DOHH2 (cell line): ENCODE measurements at regions not wholly inside any gene's neighbourhood (a gene's known extent, or its start where the extent isn't known, plus 50 kb on each side); places are given as distances from the start of the nearest gene placed in this dataset.

Experiments
- H3F3A ChIP-seq: fragments of 200-600 bp; sonication (generic), shearing (Covaris generic); 2 replicates; pipeline ENCODE4 v1.6.0; 2016; ENCODE audit warnings: antibody characterized with exemption, mild to moderate bottlenecking; ENCODE audit not compliant: control insufficient read depth, insufficient read depth
- H3K27ac ChIP-seq: fragments of 200-600 bp; sonication (generic); 2 replicates; pipeline ENCODE4 v1.5.1; 2014; ENCODE audit warnings: low read depth, mild to moderate bottlenecking, low read length, moderate library complexity
- H3K27me3 ChIP-seq: fragments of 200-600 bp; sonication (generic); 2 replicates; pipeline ENCODE4 v1.6.1; 2014; ENCODE audit warnings: mild to moderate bottlenecking, low read length, mixed read lengths; ENCODE audit not compliant: control insufficient read depth
- H3K36me3 ChIP-seq: fragments of 200-600 bp; sonication (generic); 2 replicates; pipeline ENCODE4 v1.6.1; 2014; ENCODE audit warnings: mild to moderate bottlenecking, low read length, moderate library complexity, mixed read lengths; ENCODE audit not compliant: control insufficient read depth
- H3K4me1 ChIP-seq: fragments of 200-600 bp; sonication (generic); 2 replicates; pipeline ENCODE4 v1.6.1; 2014; ENCODE audit warnings: mild to moderate bottlenecking, low read length, mixed read lengths; ENCODE audit not compliant: control insufficient read depth
- H3K4me2 ChIP-seq: fragments of 200-600 bp; sonication (generic); 2 replicates; pipeline ENCODE4 v1.6.0; 2014; ENCODE audit warnings: mild to moderate bottlenecking, low read length, moderate library complexity
- H3K4me3 ChIP-seq: fragments of 200-600 bp; sonication (generic); 2 replicates; pipeline ENCODE4 v1.5.1; 2014; ENCODE audit warnings: mild to moderate bottlenecking, low read length, mixed read lengths
- H3K79me2 ChIP-seq: fragments of 200-600 bp; sonication (generic); 2 replicates; pipeline ENCODE4 v1.6.1; 2014; ENCODE audit warnings: mild to moderate bottlenecking, low read length, mixed read lengths; ENCODE audit not compliant: control insufficient read depth
- H3K9me2 ChIP-seq: fragments of 200-600 bp; sonication (generic); replicated peaks from 2 replicates; pipeline ENCODE4 v1.6.1; 2014; ENCODE audit warnings: mild to moderate bottlenecking, low read length, mixed read lengths; ENCODE audit not compliant: control insufficient read depth
- H3K9me3 ChIP-seq: fragments of 200-600 bp; sonication (generic); 2 replicates; pipeline ENCODE4 v1.6.1; 2014; ENCODE audit warnings: antibody characterized with exemption, low read length, mixed read lengths; ENCODE audit not compliant: control insufficient read depth, insufficient read depth
- H4K20me1 ChIP-seq: fragments of 200-600 bp; sonication (generic); 2 replicates; pipeline ENCODE4 v1.6.0; 2014; ENCODE audit warnings: low read depth, mild to moderate bottlenecking, antibody characterized with exemption, low read length, moderate library complexity; ENCODE audit not compliant: control insufficient read depth, insufficient read depth
- CTCF ChIP-seq: fragments of 200-600 bp; sonication (generic); IDR thresholded peaks from one replicate; pipeline ENCODE4 v1.5.1; 2014; ENCODE audit warnings: antibody characterized with exemption, mild to moderate bottlenecking, low read depth, low read length; ENCODE audit not compliant: poor library complexity, severe bottlenecking
- EZH2phosphoT487 ChIP-seq: fragments of 200-600 bp; sonication (generic); IDR thresholded peaks from 2 replicates; pipeline ENCODE4 v1.6.1; 2017; ENCODE audit warnings: borderline replicate concordance, mild to moderate bottlenecking, antibody characterized with exemption, low read length, moderate library complexity, mixed read lengths

- H3K27ac ChIP-seq, result no peak overlapping the region
- H3K9me3 ChIP-seq, result no peaks in the 10 kb centered on the region
- H3K4me2 ChIP-seq, result no peak overlapping the region
- H3K36me3 ChIP-seq, result no peaks in the 10 kb centered on the region
- no peaks in the 10 kb centered on the region for H3K27me3 ChIP-seq
- H3K4me1 ChIP-seq, result no peaks in the 10 kb centered on the region
- H4K20me1 ChIP-seq, result no peaks in the 10 kb centered on the region
- TF ChIP-seq CTCF (no peak), EZH2phosphoT487 (no peak)
- H3K9me2 ChIP-seq, result no peaks in the 10 kb centered on the region
- H3F3A ChIP-seq, result no peaks in the 10 kb centered on the region
- no peaks in the 10 kb centered on the region for H3K79me2 ChIP-seq
- no peak overlapping the region for H3K4me3 ChIP-seq
These were observed 480.5 kb downstream of the VRK1 start for GRCh38 chr14:97277711-97278110.

- Histone ChIP-seq H3K4me2 (no peak overlapping the region), H3K9me2 (no peaks in the 10 kb centered on the region), H3K9me3 (no peaks in the 10 kb centered on the region), H3F3A (no peaks in the 10 kb centered on the region), H3K4me3 (no peak overlapping the region), H3K27me3 (no peaks in the 10 kb centered on the region), H3K4me1 (no peaks in the 10 kb centered on the region), H3K27ac (no peak overlapping the region), H3K36me3 (no peaks in the 10 kb centered on the region), H4K20me1 (no peaks in the 10 kb centered on the region), H3K79me2 (no peaks in the 10 kb centered on the region)
- no peak for TF ChIP-seq EZH2phosphoT487
- TF ChIP-seq CTCF, result no peak
These were observed 483.3 kb downstream of the VRK1 start for GRCh38 chr14:97280526-97280925.

GRCh38 chr14:97281741-97282140, 484.6 kb downstream of the VRK1 start:
- TF ChIP-seq CTCF (no peak), EZH2phosphoT487 (no peak)
- Histone ChIP-seq H3F3A (no peaks in the 10 kb centered on the region), H3K9me3 (no peaks in the 10 kb centered on the region), H3K4me1 (no peaks in the 10 kb centered on the region), H3K79me2 (no peaks in the 10 kb centered on the region), H3K4me2 (no peak overlapping the region), H3K36me3 (no peaks in the 10 kb centered on the region), H3K9me2 (no peaks in the 10 kb centered on the region), H3K27ac (no peak overlapping the region), H3K4me3 (no peak overlapping the region), H3K27me3 (no peaks in the 10 kb centered on the region), H4K20me1 (no peaks in the 10 kb centered on the region)
